CD1c-positive myeloid dendritic cell (primary cell): ENCODE measurements at regions not wholly inside any gene's neighbourhood (a gene's known extent, or its start where the extent isn't known, plus 50 kb on each side); places are given as distances from the start of the nearest gene placed in this dataset.

Experiments used
- DNase-seq: peaks from one replicate; pipeline ENCODE4 v3.0.0-alpha.2; 2016; ENCODE audit errors: extremely low spot score

DNA sequence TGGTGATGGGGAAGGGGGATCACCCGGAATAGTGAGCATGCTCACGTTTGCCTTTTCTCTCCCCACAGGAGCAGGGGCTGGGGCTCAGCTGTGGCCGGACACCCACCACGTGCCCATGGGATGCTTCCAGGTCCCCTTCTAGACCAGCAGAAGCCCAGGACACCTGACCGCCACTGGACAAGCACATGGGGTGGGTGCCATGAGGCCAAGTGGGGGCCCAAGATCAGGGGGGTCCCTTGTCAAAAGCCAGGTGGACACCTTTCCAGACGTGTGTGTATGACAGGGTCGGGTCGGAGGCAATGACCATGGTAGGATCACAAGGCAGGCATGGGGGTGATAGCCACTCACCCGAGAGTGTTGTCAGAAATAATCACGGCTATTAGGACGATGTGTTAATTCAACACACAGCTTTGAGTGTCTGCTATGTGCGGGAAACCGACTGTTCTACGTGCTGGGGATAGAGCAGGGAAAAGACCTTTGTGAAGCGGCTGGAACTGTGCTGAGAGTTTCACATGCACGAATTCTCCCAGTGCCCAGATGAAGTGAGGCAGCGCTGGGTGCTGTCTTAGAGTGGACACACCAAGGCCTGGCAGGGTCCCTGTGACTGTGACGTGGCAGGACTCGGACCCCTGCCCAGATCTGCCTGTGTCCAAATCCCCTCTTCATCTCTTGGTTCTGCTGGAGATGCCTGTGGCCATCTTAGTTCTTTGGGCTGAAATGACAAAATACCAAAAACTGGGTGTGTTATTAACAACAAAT lies 244.7 kb downstream of the NDUFA10 start:
- DNase-seq = no peak

DNA sequence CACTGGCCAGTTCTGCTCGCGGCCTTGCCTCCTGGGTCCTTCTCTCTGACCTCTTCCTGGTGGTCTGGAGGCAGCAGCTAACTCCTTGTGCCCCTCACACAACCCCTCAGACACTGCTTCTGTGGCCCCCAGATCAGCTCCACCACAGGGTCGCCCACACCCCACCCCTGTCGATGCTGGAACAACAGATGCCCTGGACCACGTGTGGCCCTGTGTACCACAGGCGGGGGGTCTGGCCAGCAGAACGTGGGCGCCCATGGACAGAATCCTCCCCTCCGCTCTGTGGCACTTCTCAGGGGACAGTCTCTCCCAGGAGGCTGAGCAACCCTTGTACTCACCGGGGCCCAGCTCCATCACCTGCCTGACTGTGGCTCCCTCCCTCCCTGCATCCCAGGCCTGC lies 245.6 kb downstream of the NDUFA10 start:
- DNase-seq = no peak

DNA sequence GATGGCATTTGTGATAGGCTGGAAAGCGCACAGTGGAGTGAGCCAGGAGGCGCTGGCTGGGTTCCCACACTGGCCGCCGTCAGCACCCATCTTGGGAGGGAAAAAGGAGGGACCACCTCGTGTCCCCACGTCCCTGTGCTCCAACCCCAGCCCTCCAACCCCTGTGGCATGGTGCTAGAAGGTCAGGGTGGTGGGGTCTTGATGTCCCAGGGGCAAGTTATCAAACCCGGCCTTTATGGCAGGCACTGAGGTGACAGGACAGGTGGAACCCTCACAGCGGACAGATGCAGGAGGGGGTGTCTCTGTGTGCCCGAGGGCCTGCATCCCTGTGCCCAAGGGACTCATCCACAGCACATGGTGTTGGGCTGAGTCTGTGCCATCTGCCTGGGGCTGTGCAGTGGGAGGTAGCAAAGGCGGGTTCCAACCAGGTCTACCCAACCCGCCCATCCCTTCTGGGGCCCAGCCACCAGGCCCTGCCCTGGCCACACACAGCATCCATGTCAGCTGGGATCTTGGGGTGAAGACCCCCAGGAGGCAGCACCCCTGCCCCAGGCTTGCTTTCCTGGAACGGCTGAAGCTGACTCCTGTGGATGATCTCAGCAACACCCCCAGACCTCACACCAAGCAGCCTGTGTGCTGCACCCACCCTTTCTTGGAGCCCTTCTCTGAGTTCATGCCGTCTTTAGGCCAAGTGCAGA lies 246.1 kb downstream of the NDUFA10 start:
- no peak for DNase-seq

DNA sequence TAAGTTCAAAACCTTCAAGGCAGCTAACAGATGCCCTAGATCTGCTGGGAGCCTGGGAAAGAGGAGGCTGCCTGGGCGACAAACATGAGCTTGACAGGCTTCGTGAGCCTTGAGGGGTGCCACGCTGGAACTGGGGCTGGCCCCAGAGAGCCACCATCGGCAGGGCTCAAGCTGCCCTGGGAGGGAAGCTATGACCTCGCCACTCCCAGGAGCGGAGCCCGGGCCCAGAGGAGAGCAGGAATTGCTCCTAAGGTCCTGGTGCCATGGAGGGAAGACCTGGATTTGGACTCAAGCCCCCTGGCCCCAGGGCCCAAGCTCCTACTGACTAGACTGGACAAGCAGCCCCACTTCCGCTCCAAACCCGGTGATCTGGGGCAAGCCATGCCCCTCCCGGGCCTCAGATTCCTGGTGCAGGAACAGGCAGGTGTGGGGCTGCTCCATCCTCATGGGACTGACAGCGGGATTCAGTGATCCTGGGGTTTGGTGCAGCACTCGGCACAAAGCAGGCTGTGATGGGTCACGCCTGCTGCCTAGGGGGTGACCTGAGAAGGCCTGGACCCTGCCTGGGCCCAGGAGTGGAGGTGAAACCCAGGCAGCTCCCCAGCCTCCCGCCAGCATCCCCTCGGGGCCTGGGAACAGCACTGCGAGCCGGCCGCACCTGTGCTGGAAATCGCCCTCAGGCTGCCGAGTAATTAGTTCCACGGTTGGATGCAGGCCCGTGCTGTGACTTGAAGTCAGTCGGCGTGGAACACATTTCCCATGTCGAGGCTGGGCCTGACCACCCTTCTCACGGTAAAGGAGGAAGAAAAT lies 246.9 kb downstream of the NDUFA10 start:
- no peak for DNase-seq

DNA sequence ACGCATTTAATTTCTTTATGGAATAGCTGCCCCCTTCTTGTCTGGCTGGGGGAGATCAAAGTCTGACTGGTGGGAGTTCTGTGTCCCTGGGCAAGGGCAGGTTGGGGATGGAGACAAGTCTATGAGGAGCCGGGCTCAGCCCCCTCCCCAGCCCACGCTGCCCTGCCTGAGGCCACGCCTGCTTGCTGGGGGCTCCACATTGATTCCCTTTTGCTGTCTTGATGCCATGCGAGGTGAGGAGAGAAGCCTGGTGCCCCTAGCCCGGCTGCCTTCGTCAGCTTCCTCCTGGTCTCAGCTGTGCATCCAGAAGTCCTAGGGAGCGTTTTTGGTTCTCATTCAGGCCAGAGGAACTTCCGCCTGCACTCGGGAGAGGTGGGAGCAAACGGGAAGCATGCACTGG lies 247.9 kb downstream of the NDUFA10 start:
- DNase-seq = no peak

DNA sequence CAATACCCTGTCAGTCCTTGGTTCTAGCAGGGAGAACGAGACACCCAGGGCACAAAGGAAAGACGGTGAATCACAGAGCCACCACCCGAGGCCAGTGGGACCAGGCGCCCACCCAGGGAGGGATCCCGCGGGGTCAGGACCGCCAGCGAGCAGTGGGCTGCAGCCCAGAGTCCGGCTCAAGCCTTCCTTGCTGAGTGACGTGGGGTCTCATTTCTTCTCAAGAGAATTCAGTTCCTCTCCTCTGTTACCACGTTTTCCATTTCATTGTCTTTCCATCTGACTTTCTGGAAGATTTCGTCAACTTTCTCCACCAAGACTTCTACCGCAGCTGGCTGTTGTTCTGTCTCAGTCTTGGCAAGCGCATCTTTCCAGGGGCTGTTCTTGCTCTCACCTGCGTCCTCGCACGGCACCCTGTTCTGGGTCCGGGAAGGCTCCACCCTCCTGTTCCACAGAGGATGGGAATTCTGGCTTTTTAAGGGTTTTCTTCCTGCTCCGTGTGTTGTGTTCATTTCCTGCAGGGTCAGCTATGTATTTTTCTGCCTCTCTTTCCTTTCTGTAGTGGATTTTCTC lies 248.6 kb downstream of the NDUFA10 start:
- no peak for DNase-seq

DNA sequence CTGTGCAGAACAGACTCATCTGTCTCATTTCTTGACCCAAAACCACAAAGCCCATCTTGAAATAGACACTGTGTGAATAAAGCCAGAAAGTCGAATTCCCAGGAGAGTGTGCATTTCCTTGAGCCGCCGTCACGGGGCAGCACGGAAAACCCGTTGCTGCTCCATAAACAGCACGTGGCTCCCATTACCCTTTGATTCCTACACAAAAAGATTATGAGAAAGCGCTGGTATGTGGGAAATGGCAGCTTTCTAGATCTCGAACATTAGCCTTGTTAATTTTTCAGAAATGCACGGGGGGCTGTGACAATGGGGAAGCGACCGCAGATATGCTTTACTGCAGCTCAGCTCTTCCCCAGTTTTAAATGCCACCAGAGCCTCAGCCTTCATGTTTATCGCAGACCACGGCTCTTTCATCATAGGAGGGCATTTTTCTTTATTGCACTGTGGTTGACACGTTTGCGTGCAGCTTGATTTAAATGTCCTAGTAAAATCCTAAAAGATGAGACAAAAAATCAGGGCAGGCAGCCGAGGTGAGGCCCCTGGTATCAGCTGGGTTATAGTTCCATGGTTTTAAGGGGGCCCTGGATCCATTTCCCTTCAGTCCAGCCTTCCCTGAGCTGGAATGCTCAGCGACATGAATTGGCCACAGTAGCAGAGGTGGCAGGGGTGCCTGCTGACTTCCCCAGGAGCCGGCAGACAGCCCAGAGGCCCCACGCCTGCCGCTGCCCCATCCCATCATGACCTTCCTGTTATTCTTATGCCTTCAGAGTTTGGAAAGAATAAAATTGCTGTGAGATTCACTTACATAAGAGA lies 249.3 kb downstream of the NDUFA10 start:
- DNase-seq = no peak

DNA sequence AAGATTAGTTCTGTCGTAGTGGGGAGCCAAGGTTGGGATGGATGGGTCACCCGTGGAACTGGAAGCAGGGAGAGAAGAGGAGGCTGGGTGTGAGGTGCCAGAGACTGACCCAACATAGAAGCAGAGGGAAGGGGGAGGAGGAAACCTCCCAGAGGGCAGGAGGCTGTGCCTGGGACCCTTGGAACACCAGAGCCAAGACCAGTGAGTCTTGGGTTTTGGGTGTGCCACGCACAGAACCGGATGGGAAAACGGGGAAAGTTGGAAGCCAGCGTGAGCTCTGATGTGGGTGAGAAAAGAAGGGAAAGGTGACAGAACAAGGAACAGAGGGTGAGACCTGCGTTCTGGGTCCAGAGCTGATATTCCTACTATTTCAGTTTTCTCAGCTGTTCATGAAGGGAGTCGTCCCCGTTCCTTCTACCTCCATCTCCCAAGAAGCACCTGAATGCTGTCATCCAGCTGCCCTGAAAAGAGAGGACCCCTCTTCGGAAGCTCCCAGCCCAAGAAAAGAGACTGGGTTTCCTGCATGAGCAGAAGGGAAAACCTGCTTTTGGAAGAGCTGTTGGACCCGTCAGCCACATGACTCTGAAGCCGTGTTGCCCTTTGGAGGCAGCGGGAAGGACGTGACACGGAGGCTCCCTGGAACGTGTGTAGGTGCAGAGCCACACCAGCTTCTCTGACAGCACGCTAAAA lies 250.1 kb downstream of the NDUFA10 start:
- DNase-seq = no peak

DNA sequence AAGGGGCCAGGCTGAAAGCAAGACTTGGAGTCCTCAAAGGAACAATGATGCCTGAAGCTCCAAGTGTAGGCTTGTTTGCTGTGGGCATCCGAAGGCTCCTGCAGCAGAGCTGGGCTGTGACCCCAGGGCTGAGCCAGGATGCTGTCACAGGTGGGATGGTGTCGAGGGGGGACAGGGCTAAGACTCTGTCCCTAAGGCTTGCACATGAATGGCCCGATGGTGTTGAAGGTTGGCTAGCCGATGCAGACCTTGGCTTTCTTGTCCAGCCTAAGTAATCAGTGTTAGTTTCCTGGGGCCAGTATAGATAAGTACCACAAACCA lies 251.0 kb downstream of the NDUFA10 start:
- no peak for DNase-seq

DNA sequence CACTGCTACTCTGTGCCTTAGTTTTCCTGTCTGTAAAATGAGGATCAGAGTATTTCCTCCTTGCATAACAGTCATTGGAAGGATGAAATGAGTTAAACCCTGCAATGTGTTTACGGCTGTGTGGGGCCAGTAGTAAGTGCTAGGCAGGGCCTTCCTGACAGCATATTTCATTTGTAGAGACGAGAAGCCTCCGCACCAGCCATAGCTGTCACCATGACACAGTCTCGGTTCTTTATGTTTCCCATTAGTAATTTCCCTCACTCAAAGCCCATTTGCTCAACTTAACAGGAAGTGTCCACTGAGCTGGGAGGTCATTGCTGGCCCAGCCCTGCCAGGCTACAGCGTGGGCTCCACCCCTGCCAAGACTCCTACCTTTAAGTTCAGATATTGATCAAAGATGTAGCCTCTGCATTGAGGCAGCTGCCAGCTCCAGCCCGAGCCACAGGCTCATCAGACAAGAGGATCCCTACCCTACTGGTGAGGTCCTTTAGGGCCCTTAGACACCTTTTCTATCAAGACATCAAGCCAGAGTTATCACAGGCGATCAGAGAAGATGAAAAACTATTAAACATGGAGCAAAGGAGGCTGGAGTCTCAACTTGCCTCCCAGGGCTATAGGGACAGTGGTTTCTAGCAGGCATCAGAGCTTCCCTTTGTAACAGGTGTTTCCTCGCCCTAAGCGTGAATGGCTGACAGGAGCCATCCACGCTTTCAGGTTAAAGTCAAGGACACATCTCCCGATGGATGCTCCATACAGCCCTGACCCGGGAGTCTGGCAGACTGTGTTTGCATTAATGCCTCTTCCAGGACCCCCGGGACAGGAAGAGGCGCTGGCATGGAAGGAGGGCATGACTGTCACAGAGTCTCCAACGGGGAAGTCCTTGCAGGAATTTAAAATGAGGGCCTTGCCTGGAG lies 251.7 kb downstream of the NDUFA10 start:
- DNase-seq = no peak

DNA sequence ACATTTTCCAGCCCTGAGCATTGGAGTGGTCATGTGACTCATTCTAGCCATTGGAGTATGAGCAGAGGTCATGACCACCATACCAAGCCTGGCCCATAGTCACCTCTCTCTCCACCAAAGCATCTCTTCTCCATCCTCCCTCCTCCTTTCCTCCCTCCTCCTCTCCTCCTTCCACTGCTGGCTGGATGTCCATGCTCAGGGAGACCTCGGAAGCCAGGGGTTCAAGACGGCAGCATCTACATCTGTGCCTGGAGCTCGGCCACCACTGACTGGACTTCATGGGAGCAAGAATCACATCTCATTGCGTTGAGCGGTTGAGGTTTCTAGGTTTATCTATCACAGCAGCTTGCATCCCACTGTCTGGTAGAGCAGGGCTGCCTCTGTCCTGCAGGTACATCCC lies 252.4 kb downstream of the NDUFA10 start:
- DNase-seq = no peak

DNA sequence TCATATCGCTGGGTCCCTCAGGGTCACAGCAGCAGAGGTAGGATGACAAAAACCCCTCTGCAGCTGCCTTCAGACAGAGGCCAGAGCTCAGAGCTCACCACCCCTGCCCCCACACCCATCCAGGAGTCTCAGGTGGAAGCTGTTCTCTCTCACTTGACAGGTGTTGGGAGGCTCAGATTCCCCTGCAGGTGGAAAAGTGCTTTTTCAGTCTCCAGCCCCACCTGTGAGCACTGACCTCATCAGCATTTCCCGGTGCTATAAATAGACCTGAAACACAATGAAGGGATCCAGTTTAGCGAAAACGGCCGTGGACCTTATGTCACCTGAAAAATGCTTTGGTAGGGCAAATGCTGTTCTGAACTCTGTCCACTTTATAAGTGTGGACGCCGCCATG lies 254.9 kb downstream of the NDUFA10 start:
- DNase-seq = no peak

DNA sequence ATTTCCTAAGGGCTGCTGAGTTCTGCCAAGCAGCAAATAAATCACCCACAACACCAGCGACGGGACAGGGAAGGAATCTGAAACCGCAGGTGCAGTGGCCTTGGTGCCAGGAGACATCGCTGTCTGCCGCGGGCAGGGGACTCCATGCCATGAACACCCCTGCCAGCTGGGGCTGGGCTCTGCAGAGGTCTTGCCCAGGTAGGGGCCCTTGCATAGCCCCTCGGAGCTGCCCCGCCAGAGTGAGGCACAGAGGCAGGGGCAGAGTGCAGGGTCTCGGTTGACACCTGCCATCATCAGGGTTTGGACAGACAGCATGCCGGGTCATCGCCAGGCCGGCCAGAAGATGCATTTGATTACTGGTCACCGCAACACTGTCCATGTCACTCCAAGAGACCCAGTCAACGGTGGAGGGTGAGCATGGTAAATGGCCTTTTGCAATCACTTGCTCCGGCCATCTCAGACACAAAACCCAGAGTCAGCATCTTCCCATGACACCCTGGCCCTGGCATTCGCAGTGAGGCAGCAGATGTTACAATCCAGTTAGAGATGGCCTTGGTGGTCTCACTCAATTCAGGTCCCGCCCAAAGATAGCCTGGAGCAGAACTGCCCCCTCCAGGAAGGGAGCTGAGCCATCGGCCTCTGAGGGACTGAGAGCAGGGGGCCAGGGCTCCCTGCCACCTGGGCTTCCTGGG lies 255.4 kb downstream of the NDUFA10 start:
- no peak for DNase-seq

DNA sequence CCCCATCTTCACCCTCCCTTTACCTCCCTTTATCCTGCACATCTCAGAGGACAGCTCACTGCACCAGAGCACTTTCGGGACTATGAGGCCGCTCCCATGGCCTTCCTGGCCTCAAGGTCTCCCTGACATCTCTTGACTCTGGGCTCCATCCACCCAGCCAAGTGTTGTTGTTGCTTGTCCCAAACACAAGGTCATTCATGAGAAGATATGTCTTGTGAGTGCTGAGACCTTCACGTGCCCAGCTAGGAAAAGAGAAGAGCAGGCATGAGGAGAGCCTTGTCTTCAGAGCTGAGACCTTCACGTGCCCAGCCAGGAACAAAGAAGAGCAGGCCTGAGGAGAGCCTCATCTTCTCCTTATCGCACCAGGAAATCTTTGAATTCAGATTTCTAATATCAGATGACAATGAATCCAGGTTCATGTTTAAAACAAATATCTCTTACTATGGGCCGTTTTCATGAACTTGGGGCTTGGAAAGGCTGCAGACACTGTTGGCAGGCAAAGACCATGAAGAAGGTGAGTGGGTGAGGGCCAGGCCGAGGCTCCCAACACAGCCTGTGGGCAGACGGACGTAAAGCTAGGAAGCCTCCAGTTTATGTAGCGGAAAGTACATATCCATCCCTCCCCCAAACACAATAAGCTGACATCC lies 256.1 kb downstream of the NDUFA10 start:
- DNase-seq = no peak

DNA sequence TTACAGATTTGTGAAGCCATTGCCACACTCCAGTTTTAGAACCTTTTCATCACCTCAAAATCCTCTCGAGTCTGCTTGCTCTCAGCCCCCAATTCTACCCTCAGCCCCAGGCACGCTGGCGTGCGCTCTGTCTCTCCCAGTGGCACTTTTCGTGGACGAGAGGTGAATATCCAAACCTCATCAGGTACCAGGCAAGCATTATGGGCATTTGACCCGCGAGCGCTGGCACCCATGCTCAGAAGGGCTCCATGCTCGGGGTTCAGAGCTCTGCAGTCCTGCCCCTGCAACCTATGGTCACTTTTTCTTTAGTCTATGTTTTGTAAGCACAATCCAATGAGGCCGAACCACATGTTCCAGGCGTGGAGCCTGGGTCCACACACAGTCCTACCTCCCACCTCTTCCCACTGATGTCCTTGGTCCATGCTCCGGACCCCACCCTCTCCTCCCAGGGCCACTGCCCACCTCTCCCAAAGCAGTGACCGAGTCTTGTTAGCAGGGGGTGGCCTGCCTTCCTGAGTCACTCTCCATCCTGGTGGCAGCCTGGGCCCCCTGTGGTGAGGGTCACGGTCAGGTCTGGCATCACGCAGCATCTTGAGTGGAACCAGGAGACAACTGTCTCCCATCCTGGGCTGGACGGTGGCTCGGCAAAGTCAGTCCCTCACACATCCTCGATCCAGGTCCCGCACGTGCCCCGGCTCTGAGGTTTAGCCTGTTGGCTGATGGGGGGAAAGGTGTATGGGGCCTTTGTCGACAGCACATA lies 256.9 kb downstream of the NDUFA10 start:
- DNase-seq = no peak

DNA sequence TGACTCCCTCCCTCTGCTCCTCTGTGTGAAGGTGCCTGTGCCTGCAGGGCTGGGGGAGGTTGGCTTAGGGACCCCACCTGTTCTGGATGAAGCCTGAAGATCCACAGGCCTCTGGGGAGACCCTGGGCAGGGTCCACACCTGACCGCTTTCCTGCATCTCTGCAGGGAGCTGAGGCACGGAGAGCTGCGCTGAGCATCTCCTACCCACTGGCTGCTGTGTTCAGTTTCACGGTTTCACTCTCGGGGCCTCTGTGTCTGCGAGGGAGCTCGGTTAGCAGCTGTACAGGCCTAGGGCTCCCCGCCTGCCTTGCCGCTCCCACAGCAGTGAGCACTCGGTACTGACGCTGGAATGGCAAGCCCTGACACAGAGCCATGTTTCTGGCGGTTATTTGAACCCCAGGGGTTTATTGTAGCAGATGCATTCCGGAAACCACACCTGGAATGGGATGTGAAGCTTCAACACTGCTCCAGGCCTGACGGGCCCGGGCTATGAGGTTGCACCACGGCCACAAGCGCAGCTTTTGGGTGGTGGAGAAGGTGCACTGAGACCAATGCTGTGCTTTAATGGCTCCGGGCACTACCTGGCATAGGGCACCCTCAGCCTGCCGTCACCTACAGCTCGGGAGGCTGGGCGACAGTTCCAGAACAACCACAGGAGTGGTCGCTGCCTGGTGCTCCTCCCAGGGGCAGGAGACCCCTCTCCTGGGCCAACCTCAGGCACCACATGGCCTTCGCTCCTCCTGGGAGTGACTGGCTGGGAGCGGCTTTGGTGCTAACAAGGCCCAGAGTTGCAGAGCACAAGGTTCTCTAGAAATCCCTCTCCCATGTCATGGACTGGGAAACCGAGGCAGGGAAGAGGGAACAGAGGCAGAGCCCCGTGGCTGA lies 257.9 kb downstream of the NDUFA10 start:
- no peak for DNase-seq

DNA sequence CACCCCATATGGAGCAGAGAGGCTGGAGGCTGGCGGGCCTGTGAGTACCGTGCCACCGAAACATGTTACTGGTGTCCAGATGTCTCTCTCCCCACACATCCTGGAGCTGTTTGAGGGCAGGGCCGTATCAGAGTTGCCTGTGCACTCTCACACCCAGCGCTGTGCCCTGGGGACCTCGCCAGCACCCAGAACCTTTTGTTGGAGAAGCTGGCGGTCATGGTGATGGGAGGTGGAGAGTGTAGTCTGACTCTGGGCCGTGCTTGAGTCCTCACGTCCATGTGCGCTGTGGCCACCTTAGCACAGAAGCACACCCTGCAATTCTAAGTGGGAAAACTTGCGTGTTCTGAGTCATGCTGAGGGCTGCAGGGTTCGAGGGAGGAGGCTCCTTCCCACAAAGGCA lies 259.2 kb downstream of the NDUFA10 start:
- no peak for DNase-seq
